HuH-7 (cell line): ENCODE measurements at regions not wholly inside any gene's neighbourhood (a gene's known extent, or its start where the extent isn't known, plus 50 kb on each side); places are given as distances from the start of the nearest gene placed in this dataset.

Source experiments
- DNase-seq: peaks from one replicate; pipeline ENCODE4 v3.0.0; 2011; ENCODE audit warnings: low spot score

GRCh38 chr14:36083317-36083716, 93.2 kb downstream of the PTCSC3 start:
- no peak for DNase-seq

GRCh38 chr14:36078080-36078479, 98.4 kb downstream of the PTCSC3 start:
- no peak for DNase-seq

GRCh38 chr14:36076197-36076596, 100.3 kb downstream of the PTCSC3 start:
- no peak for DNase-seq

GRCh38 chr14:36075203-36075602, 101.3 kb downstream of the PTCSC3 start:
- no peak for DNase-seq

GRCh38 chr14:36070720-36071043, 105.8 kb downstream of the PTCSC3 start:
- no peak for DNase-seq

- peak; percentile 17 for DNase-seq
Observed at GRCh38 chr14:36070031-36070719, 106.3 kb downstream of the PTCSC3 start.

GRCh38 chr14:36069535-36069900, 107.0 kb downstream of the PTCSC3 start:
- DNase-seq = peak; percentile 23

GRCh38 chr14:36068777-36069534, 107.6 kb downstream of the PTCSC3 start:
- DNase-seq = no peak

- DNase-seq = no peak
Observed at GRCh38 chr14:36067428-36068187, 108.9 kb downstream of the PTCSC3 start.

GRCh38 chr14:36066636-36067035, 109.9 kb downstream of the PTCSC3 start:
- DNase-seq = no peak

GRCh38 chr14:36065831-36066230, 110.7 kb downstream of the PTCSC3 start:
- DNase-seq = no peak

- DNase-seq = no peak
Observed at GRCh38 chr14:36059531-36059930, 117.0 kb downstream of the PTCSC3 start.

- no peak for DNase-seq
Observed at GRCh38 chr14:36057452-36058116, 118.9 kb downstream of the PTCSC3 start.

- DNase-seq = no peak
Observed at GRCh38 chr14:36056845-36057244, 119.7 kb downstream of the PTCSC3 start.

- DNase-seq = no peak
Observed at GRCh38 chr14:36055681-36056225, 120.8 kb downstream of the PTCSC3 start.

GRCh38 chr14:36055052-36055378, 121.5 kb downstream of the PTCSC3 start:
- no peak for DNase-seq

GRCh38 chr14:36054353-36055051, 122.0 kb downstream of the PTCSC3 start:
- DNase-seq = no peak

- DNase-seq = no peak
Observed at GRCh38 chr14:36052681-36053080, 123.8 kb downstream of the PTCSC3 start.

- no peak for DNase-seq
Observed at GRCh38 chr14:36052063-36052462, 124.5 kb downstream of the PTCSC3 start.

GRCh38 chr14:36048667-36049066, 127.9 kb downstream of the PTCSC3 start:
- DNase-seq = no peak

GRCh38 chr14:36047912-36048311, 128.6 kb downstream of the PTCSC3 start:
- no peak for DNase-seq

- no peak for DNase-seq
Observed at GRCh38 chr14:36035675-36036074, 140.8 kb downstream of the PTCSC3 start.
